ENCODE measurements at regions not wholly inside any gene's neighbourhood (a gene's known extent, or its start where the extent isn't known, plus 50 kb on each side); places are given as distances from the start of the nearest gene placed in this dataset.

DNA sequence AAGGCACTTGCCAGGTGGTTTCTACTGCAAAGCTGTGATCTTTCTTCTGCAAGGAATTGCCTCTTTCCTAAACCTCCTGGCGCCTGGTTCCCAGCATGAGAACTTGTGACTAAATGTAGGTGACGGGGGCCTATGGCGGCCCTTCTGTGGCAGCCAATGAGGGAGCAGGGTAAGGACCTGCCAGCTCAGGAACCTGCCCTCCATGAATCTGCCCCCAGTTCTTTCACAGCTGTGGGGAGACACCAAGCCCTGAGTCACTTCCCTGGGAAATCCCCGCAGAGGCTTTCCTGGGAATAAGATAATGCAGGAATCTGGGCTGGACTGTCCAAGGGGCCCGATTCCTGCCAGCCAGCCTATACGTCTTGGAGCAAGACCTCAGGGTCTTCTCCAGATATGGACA is 56.7 kb upstream of the CTNNA1 start:
- no peak for TF ChIP-seq POLR2A (IDR thresholded peaks at IDR 0.05)
- TF ChIP-seq, protein P1, sequence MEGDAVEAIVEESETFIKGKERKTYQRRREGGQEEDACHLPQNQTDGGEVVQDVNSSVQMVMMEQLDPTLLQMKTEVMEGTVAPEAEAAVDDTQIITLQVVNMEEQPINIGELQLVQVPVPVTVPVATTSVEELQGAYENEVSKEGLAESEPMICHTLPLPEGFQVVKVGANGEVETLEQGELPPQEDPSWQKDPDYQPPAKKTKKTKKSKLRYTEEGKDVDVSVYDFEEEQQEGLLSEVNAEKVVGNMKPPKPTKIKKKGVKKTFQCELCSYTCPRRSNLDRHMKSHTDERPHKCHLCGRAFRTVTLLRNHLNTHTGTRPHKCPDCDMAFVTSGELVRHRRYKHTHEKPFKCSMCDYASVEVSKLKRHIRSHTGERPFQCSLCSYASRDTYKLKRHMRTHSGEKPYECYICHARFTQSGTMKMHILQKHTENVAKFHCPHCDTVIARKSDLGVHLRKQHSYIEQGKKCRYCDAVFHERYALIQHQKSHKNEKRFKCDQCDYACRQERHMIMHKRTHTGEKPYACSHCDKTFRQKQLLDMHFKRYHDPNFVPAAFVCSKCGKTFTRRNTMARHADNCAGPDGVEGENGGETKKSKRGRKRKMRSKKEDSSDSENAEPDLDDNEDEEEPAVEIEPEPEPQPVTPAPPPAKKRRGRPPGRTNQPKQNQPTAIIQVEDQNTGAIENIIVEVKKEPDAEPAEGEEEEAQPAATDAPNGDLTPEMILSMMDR (IDR thresholded peaks at IDR 0.05) = no peak
- TF ChIP-seq POLR2AphosphoS5 (IDR thresholded peaks at IDR 0.05) = no peak

Data from stomach (tissue), 4 donors.